ENCODE measurements at regions not wholly inside any gene's neighbourhood (a gene's known extent, or its start where the extent isn't known, plus 50 kb on each side); places are given as distances from the start of the nearest gene placed in this dataset.
"Not testable (repeated sequence)": the region's sequence is repeated elsewhere in the genome, so short reads cannot be mapped to it uniquely, and the experiment has no call there.

- not testable (repeated sequence) for H3K4me2 ChIP-seq (ENCODE audit: insufficient read depth in 1 of 2, low read depth in 2 of 2, low read length in 2 of 2); H4K91ac ChIP-seq (replicated peaks; ENCODE audit: insufficient read length, low read length)
Observed at GRCh38 chr9:102416251-102416650, 578.9 kb upstream of the CYLC2 start.

More at GRCh38 chr9:102416251-102416650, 578.9 kb upstream of the CYLC2 start:
- H3K4ac ChIP-seq (replicated peaks; ENCODE audit: insufficient read length, low read depth, low read length); H4K5ac ChIP-seq (ENCODE audit: insufficient read length, low read depth, low read length); H4K20me1 ChIP-seq (replicated peaks in 1 of 2; ENCODE audit: control insufficient read depth in 1 of 2, insufficient read depth in 2 of 2, low read length in 2 of 2); H3K27me3 ChIP-seq (replicated peaks in 1 of 4; ENCODE audit: control insufficient read depth in 3 of 4, extremely low read depth in 1 of 4, insufficient read depth in 3 of 4, low read length in 3 of 4); H2AFZ ChIP-seq (ENCODE audit: low read length); H2BK5ac ChIP-seq (ENCODE audit: low read depth, low read length); H3K23me2 ChIP-seq (ENCODE audit: low read depth, low read length); H2BK15ac ChIP-seq (ENCODE audit: low read length); H3K36me3 ChIP-seq (ENCODE audit: control insufficient read depth in 2 of 4, insufficient read depth in 4 of 4, low read length in 3 of 4); H3K18ac ChIP-seq (ENCODE audit: extremely low read depth, low read length); H3K56ac ChIP-seq (replicated peaks; ENCODE audit: insufficient read length, low read depth, low read length); H3K4me3 ChIP-seq (ENCODE audit: extremely low read depth in 1 of 4, insufficient read depth in 2 of 4, low read depth in 3 of 4, low read length in 4 of 4); H3K23ac ChIP-seq (ENCODE audit: insufficient read length); DNase-seq (ENCODE audit: low read depth in 1 of 2, low spot score in 2 of 2); H3K79me1 ChIP-seq (ENCODE audit: low read depth, low read length); POLR2A ChIA-PET (ENCODE audit: partially characterized antibody); H3K14ac ChIP-seq (ENCODE audit: insufficient read length); H3K79me2 ChIP-seq (ENCODE audit: control insufficient read depth in 1 of 2, insufficient read depth in 2 of 2, low read length in 2 of 2); H4K8ac ChIP-seq (ENCODE audit: extremely low read depth, insufficient read depth, low read length); H3K9ac ChIP-seq (replicated peaks in 1 of 4; ENCODE audit: extremely low read depth in 1 of 4, low read depth in 3 of 4, low read length in 3 of 4); CTCF ChIA-PET (ENCODE audit: partially characterized antibody); H2BK120ac ChIP-seq (replicated peaks; ENCODE audit: low read depth, low read length); FAIRE-seq; H2AK5ac ChIP-seq (ENCODE audit: low read depth, low read length); H3K27ac ChIP-seq (ENCODE audit: low read depth, low read length); H3K4me1 ChIP-seq (replicated peaks in 1 of 4; ENCODE audit: control insufficient read depth in 3 of 4, insufficient read depth in 4 of 4, low read length in 3 of 4); H2BK12ac ChIP-seq (ENCODE audit: low read depth, low read length); H2BK20ac ChIP-seq (ENCODE audit: low read length): not testable (repeated sequence)
- H3K9me3 ChIP-seq (ENCODE audit: insufficient read depth in 2 of 2, low read depth in 1 of 2, low read length in 1 of 2): peaks cover 21% of the 10 kb centered on the region in 2 experiments; a peak in 3 of 4 replicates
- WGBS, 2 experiments (ENCODE audit: extremely low coverage in 1 of 2, insufficient coverage in 1 of 2, insufficient read length in 1 of 2, insufficient replicate concordance in 2 of 2, low coverage in 1 of 2, low lambda C conversion rate in 2 of 2, missing lambda C conversion rate in 1 of 2): 95% methylated on average over 3 of the region's 3 CpGs; no CpG with 5 or more reads in 1 of the 2 experiments

All from H1 (cell line).